ENCODE measurements at regions not wholly inside any gene's neighbourhood (a gene's known extent, or its start where the extent isn't known, plus 50 kb on each side); places are given as distances from the start of the nearest gene placed in this dataset.
"Not testable (repeated sequence)": the region's sequence is repeated elsewhere in the genome, so short reads cannot be mapped to it uniquely, and the experiment has no call there.

GRCh38 chr1:143652744-143653428 lies 318.9 kb downstream of the FAM72C start:
- no peaks in the 10 kb centered on the region for H3K4me1 ChIP-seq
- no peak overlapping the region for H3K27ac ChIP-seq
- 5 to 11% methylated on average over 27 to 28 of the region's 36 CpGs for WGBS, 2 donors
- no peak overlapping the region for H3K4me3 ChIP-seq
- H3K36me3 ChIP-seq (replicated peaks in 1 of 2; ENCODE audit: insufficient read depth in 1 of 2, low read depth in 2 of 2) = no peaks in the 10 kb centered on the region
- H3K9me3 ChIP-seq = peaks cover 0 to 8% (median 0%) of the 10 kb centered on the region in 3 donors
- TF ChIP-seq POLR2A (IDR thresholded peaks at IDR 0.05) = no peak
- no peak for TF ChIP-seq CTCF (IDR thresholded peaks at IDR 0.05)
- peaks cover 0 to 12% of the 10 kb centered on the region in 2 donors for H3K27me3 ChIP-seq
- intact Hi-C loops (cut with DNase I) = no loop called here
- ATAC-seq (no peak), DNase-seq (no peak)

GRCh38 chr1:143652187-143652586 lies 319.6 kb downstream of the FAM72C start:
- ATAC-seq = no peak
- intact Hi-C loops (cut with DNase I) = no loop called here
- peaks cover 0 to 8% (median 0%) of the 10 kb centered on the region in 3 donors for H3K9me3 ChIP-seq
- peaks cover 0 to 12% of the 10 kb centered on the region in 2 donors for H3K27me3 ChIP-seq
- no peak overlapping the region for H3K4me3 ChIP-seq
- H3K4me1 ChIP-seq = no peaks in the 10 kb centered on the region
- DNase-seq = no peak
- no peak for TF ChIP-seq POLR2A (IDR thresholded peaks at IDR 0.05)
- no peak for TF ChIP-seq CTCF (IDR thresholded peaks at IDR 0.05)
- no peaks in the 10 kb centered on the region for H3K36me3 ChIP-seq (replicated peaks in 1 of 2; ENCODE audit: insufficient read depth in 1 of 2, low read depth in 2 of 2)
- WGBS, 2 donors = 7 to 13% methylated on average over 13 to 16 of the region's 22 CpGs
- H3K27ac ChIP-seq = no peak overlapping the region

- Histone ChIP-seq H3K9me3 (peaks cover 0 to 3% (median 0%) of the 10 kb centered on the region in 3 donors), H3K4me3 (no peak overlapping the region), H3K27ac (no peak overlapping the region), H3K36me3 (replicated peaks in 1 of 2; ENCODE audit: insufficient read depth in 1 of 2, low read depth in 2 of 2) (no peaks in the 10 kb centered on the region), H3K4me1 (no peaks in the 10 kb centered on the region), H3K27me3 (peaks cover 0 to 12% of the 10 kb centered on the region in 2 donors)
- ATAC-seq (no peak), DNase-seq (no peak)
- TF ChIP-seq POLR2A (IDR thresholded peaks at IDR 0.05) (no peak), CTCF (IDR thresholded peaks at IDR 0.05) (no peak)
- 2 to 4% methylated on average over 23 to 29 of the region's 31 CpGs for WGBS, 2 donors
- intact Hi-C loops (cut with DNase I) = no loop called here
Measured at GRCh38 chr1:143651350-143651992, 320.3 kb downstream of the FAM72C start.

GRCh38 chr1:143644035-143644434 lies 327.8 kb downstream of the FAM72C start:
- DNase-seq; H3K9me3 ChIP-seq; H3K27ac ChIP-seq; intact Hi-C loops (cut with DNase I); H3K27me3 ChIP-seq; H3K36me3 ChIP-seq (replicated peaks in 1 of 2; ENCODE audit: insufficient read depth in 1 of 2, low read depth in 2 of 2); ATAC-seq; H3K4me3 ChIP-seq: not testable (repeated sequence)
- H3K4me1 ChIP-seq = peaks cover 10% of the 10 kb centered on the region
- WGBS, 2 donors = 17 to 19% methylated on average over 1 of the region's 1 CpG

- Histone ChIP-seq H3K27me3 (peaks cover 0 to 9% of the 10 kb centered on the region in 2 donors), H3K27ac (no peak overlapping the region), H3K36me3 (replicated peaks in 1 of 2; ENCODE audit: insufficient read depth in 1 of 2, low read depth in 2 of 2) (no peaks in the 10 kb centered on the region), H3K9me3 (no peaks in the 10 kb centered on the region), H3K4me3 (no peak overlapping the region), H3K4me1 (peaks cover 10% of the 10 kb centered on the region)
- WGBS, 2 donors = 3 to 4% methylated on average over 25 to 31 of the region's 56 CpGs
- ATAC-seq (no peak), DNase-seq (no peak)
- TF ChIP-seq CTCF (IDR thresholded peaks at IDR 0.05) (no peak), POLR2A (IDR thresholded peaks at IDR 0.05) (no peak)
- intact Hi-C loops (cut with DNase I) = no loop called here
Measured at GRCh38 chr1:143643148-143643885, 328.5 kb downstream of the FAM72C start.

All from body of pancreas (tissue), 4 donors.